ENCODE measurements at regions not wholly inside any gene's neighbourhood (a gene's known extent, or its start where the extent isn't known, plus 50 kb on each side); places are given as distances from the start of the nearest gene placed in this dataset.

DNA sequence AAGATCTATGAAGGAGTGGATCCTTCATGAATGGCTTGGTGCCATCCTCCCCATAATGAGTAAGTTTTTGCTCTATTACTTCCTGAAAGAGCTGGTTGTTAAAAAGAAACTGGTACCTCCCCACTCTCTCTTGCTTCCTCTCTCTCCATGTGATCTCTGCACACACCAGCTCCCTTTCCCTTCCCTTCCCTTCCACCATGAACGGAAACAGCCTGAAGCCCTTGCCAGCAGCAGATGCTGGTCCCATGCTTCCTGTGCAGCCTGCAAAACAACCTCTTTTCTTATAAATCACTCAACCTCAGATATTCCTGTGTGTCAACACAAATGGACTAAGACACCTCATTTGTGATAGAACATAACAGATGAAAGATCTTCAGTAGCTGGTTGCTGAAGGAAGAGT, 303.5 kb upstream of the ACVR2A start:
- ATAC-seq (no peak), DNase-seq (ENCODE audit: low read depth, low spot score) (no peak)
- CTCF ChIA-PET: no interaction called here
- no peaks in the 10 kb centered on the region for H3K36me3 ChIP-seq (ENCODE audit: control insufficient read depth, insufficient read depth, low read length)
- no peaks in the 10 kb centered on the region for H3K9me3 ChIP-seq (ENCODE audit: control insufficient read depth, insufficient read depth, low read depth, low read length)
- H3K27me3 ChIP-seq (ENCODE audit: control insufficient read depth, insufficient read depth, low read length): no peaks in the 10 kb centered on the region
- no peak overlapping the region for H3K4me3 ChIP-seq (ENCODE audit: low read depth in 2 of 2, low read length in 2 of 2)
- TF ChIP-seq POLR2AphosphoS5 (IDR thresholded peaks at IDR 0.05; ENCODE audit: low read depth, low read length) (no peak), TCF7L2 (IDR thresholded peaks at IDR 0.05; ENCODE audit: low read depth, low read length) (no peak), SIN3A (IDR thresholded peaks at IDR 0.05; ENCODE audit: borderline replicate concordance, insufficient read depth, low read depth, low read length) (no peak)
- TF ChIP-seq, protein P1, sequence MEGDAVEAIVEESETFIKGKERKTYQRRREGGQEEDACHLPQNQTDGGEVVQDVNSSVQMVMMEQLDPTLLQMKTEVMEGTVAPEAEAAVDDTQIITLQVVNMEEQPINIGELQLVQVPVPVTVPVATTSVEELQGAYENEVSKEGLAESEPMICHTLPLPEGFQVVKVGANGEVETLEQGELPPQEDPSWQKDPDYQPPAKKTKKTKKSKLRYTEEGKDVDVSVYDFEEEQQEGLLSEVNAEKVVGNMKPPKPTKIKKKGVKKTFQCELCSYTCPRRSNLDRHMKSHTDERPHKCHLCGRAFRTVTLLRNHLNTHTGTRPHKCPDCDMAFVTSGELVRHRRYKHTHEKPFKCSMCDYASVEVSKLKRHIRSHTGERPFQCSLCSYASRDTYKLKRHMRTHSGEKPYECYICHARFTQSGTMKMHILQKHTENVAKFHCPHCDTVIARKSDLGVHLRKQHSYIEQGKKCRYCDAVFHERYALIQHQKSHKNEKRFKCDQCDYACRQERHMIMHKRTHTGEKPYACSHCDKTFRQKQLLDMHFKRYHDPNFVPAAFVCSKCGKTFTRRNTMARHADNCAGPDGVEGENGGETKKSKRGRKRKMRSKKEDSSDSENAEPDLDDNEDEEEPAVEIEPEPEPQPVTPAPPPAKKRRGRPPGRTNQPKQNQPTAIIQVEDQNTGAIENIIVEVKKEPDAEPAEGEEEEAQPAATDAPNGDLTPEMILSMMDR (IDR thresholded peaks at IDR 0.05): no peak
- TF ChIP-seq, protein P2, sequence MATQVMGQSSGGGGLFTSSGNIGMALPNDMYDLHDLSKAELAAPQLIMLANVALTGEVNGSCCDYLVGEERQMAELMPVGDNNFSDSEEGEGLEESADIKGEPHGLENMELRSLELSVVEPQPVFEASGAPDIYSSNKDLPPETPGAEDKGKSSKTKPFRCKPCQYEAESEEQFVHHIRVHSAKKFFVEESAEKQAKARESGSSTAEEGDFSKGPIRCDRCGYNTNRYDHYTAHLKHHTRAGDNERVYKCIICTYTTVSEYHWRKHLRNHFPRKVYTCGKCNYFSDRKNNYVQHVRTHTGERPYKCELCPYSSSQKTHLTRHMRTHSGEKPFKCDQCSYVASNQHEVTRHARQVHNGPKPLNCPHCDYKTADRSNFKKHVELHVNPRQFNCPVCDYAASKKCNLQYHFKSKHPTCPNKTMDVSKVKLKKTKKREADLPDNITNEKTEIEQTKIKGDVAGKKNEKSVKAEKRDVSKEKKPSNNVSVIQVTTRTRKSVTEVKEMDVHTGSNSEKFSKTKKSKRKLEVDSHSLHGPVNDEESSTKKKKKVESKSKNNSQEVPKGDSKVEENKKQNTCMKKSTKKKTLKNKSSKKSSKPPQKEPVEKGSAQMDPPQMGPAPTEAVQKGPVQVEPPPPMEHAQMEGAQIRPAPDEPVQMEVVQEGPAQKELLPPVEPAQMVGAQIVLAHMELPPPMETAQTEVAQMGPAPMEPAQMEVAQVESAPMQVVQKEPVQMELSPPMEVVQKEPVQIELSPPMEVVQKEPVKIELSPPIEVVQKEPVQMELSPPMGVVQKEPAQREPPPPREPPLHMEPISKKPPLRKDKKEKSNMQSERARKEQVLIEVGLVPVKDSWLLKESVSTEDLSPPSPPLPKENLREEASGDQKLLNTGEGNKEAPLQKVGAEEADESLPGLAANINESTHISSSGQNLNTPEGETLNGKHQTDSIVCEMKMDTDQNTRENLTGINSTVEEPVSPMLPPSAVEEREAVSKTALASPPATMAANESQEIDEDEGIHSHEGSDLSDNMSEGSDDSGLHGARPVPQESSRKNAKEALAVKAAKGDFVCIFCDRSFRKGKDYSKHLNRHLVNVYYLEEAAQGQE (IDR thresholded peaks at IDR 0.05; ENCODE audit: insufficient read depth in 1 of 2, low read depth in 2 of 2, low read length in 1 of 2): no peak
- H3K27ac ChIP-seq (ENCODE audit: low read length): no peak overlapping the region
- POLR2A ChIA-PET: no interaction called here
- in situ Hi-C loops (cut with HindIII; ENCODE audit: low pct_unique_long_range_greater_than_20kb, low sequenced_read_pairs) (no loop called here), intact Hi-C loops (cut with micrococcal nuclease; ENCODE audit: unreplicated experiment) (no loop called here)
- no TSS peak for BruUV-seq (replicated peaks)
- H3K4me1 ChIP-seq (ENCODE audit: control insufficient read depth, insufficient read depth, low read length): no peaks in the 10 kb centered on the region

- Histone ChIP-seq H3K27ac (ENCODE audit: low read length) (no peak overlapping the region), H3K4me1 (ENCODE audit: control insufficient read depth, insufficient read depth, low read length) (no peaks in the 10 kb centered on the region), H3K27me3 (ENCODE audit: control insufficient read depth, insufficient read depth, low read length) (no peaks in the 10 kb centered on the region), H3K4me3 (ENCODE audit: low read depth in 2 of 2, low read length in 2 of 2) (no peak overlapping the region), H3K9me3 (ENCODE audit: control insufficient read depth, insufficient read depth, low read depth, low read length) (no peaks in the 10 kb centered on the region), H3K36me3 (ENCODE audit: control insufficient read depth, insufficient read depth, low read length) (no peaks in the 10 kb centered on the region)
- no peak for ATAC-seq
- DNase-seq (ENCODE audit: low read depth, low spot score): no peak
- TF ChIP-seq, protein P1 (IDR thresholded peaks at IDR 0.05): no peak
- TF ChIP-seq TCF7L2 (IDR thresholded peaks at IDR 0.05; ENCODE audit: low read depth, low read length) (no peak), POLR2AphosphoS5 (IDR thresholded peaks at IDR 0.05; ENCODE audit: low read depth, low read length) (no peak), SIN3A (IDR thresholded peaks at IDR 0.05; ENCODE audit: borderline replicate concordance, insufficient read depth, low read depth, low read length) (no peak)
- TF ChIP-seq, protein P2 (IDR thresholded peaks at IDR 0.05; ENCODE audit: insufficient read depth in 1 of 2, low read depth in 2 of 2, low read length in 1 of 2): no peak
- intact Hi-C loops (cut with micrococcal nuclease; ENCODE audit: unreplicated experiment) (no loop called here), in situ Hi-C loops (cut with HindIII; ENCODE audit: low pct_unique_long_range_greater_than_20kb, low sequenced_read_pairs) (no loop called here)
- ChIA-PET POLR2A (no interaction called here), CTCF (no interaction called here)
- no TSS peak for BruUV-seq (replicated peaks)
Observed at GRCh38 chr2:147538821-147539220, 306.0 kb upstream of the ACVR2A start.
